GM21619 (cell line): ENCODE measurements at regions not wholly inside any gene's neighbourhood (a gene's known extent, or its start where the extent isn't known, plus 50 kb on each side); places are given as distances from the start of the nearest gene placed in this dataset.
"Not testable (repeated sequence)": the region's sequence is repeated elsewhere in the genome, so short reads cannot be mapped to it uniquely, and the experiment has no call there.

Source experiments
- ATAC-seq: cut with Tn5 transposase; IDR thresholded peaks from one replicate; pipeline ENCODE4 v1.9.1; 2021; ENCODE audit not compliant: unreplicated experiment

DNA sequence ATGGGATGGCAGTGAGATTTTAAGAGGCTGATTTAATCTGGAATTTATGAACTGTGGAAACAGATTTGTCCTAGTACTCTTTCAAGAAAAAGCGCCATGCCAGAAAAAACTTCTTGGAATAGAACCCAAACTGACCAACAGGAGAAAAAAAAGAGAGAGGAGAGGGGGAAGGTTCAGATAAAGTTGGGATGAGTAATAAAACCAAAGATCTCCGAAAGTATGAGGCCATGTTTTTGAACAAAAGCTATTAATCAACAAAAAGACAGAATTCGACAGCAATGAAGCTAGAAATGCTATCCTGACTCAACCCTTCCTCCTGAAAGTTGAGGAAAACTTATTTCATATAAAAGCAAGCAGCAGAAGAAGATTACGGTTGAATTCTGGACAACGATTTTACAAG, 135.5 kb downstream of the CEMIP2 start:
- ATAC-seq, result no peak

DNA sequence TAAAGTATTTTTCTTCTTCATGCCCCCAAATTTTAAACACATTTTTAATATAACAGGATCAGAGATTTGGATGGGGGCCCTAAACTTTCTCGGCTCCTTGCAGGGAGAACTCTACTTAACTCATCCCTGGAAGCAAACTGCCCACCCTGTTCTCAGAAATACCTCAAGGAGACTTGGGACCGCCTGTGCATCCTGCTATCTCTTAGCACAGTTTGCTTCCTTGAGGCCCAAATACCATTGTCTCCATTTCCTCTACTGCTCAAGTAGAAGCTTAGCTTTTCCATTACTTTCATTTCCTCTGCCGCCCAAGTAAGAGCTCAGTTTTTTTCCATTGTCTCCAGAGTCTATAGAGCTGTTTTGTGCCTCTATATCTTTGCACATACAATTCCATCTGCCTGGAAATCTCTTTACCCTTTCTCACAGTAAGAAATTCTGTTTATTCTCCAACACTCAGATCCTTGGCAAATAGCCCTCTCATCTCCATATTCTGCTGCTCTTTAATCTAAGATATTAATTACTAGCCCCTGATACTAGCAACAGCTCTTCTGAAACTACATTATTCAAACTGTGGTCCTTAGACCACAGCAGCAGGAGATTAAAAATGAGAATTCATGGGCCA, 137.8 kb downstream of the CEMIP2 start:
- ATAC-seq, result no peak

DNA sequence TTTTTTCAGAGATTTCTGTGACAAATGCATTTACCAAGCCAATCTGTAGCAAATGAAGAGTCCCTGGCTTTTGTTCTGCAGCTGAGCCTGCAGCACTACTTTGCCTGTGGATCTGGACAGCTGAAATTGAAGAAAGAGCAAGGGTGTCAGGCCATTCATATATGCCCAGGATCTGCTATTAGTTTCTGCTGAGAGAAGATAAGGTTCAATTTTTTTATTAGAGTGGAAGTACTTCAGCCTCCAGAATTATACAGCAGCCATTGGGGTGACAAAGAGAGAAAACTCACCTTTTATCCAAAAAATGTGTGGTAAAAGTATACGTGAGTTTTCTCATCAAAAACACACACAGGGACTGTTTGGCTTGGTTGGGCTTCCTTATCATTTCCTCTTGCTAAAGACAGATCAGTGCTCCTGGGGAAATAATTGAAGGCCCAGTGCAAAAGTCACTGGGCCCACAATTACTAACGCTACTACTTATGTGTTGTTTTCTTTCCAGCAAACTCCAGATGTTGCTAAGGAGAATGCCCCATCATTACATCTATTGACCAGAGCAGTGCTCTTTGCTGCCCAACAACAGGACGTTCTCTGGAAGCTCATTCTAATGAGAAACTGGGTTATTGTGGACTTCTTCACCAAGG, 138.6 kb downstream of the CEMIP2 start:
- ATAC-seq, result no peak

DNA sequence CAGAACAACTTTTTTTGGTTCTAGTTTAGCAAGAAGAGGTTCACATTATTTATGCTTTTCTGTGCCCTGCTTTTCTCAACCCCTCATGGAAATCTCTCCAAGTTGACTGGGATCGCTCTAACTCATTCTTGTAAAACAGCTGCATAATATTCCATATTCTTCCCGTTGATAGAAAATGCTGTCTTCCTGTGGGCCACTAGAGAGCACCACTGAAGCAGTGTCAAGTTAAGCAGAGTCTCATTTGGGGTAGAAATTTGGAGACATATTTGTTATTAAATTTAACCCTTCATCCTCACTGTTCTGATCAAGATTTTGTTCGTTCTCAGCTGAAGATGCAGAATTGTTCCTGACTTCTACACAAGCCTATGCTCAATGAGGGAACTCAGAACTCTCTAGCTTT, 140.1 kb downstream of the CEMIP2 start:
- no peak for ATAC-seq

DNA sequence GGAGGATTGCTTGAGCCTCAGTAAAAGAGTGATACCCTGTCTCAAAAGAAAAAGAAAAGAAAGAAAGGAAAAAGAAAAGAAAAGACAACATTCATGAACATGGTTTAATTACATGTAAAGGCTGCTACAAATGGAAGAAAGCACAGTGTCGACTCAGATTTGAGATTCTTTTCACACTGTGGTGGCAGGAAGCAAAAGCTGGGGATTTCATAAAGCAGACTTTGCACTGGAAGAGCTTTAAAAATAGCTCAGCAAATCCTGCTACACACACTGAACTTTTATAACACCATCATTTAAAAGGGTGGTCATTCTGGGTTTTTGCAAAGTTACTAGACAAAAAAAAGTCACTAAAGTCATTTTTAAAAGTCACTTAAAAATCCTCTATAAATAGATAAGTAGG, 140.8 kb downstream of the CEMIP2 start:
- ATAC-seq, result no peak

DNA sequence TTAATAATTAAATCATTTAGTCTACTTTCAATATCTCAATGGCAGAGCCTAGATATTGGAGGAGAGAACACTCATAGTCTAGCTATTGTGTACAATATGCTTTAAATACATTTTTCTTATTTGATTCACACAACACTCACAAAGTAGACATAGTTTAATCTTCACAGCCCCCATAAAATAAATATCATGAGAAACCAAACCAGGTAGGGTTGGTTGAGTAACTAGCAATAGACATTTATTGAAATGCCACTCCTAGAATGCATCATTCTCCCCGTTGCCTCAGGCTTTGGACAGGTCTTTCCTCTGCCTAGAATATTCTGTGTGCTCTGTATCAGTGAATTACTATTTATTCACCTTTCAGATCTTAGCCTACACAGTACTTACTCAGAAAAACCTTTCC, 141.9 kb downstream of the CEMIP2 start:
- no peak for ATAC-seq

DNA sequence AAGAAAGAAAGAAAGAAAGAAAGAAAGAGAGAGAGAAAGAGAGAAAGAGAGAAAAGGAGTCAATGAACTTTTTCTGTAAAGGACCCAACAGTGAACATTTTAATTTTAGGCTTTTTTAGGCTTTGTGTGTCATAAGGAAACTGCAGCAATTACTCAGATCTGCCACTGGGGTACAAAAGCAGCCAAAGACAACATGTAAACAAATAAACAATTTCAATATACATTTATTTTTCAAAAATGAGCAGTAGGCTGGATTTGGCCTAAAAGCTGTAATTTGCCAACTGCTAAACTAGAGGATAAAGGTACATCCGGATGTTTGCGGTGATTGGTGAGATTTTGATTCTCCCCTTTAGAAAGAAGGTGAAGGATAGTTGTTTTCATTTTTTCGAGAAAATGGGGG, 143.6 kb downstream of the CEMIP2 start:
- no peak for ATAC-seq

DNA sequence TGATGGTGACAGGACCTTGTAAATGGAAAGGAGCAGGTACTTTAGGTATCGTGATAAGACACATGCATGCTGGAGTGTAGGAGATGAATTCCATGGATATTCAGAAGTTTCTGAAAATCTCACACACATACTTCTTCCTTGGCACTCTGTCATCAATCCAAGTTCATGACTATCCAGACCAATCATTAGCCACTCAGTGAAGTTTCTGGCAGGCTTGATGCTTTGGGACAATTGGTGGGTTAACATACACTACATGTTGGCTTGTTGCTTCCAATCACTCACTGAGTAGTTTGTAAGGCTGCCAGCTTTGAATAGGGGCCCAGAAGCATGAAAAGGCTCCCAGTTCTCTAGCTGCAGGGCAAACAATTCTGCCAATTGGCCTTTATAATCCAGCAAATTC, 147.6 kb downstream of the CEMIP2 start:
- no peak for ATAC-seq

DNA sequence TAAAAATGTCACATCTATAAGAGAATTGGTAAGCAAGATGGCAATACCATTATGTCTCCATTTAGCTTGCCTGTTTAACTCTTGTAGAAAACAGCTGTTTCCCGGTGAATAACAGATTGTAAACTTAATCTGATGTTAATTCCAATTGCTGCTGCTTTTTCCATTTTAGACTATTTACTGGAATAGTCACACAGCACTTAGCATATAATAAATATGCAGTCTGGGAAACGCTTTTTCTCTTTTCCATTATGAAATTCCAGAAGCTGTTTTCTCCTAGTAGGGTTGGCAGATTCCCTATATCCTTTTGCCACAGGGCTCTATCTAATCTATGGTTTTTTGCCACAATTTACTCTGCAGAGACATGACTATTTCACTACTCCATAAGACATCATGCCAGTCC, 148.0 kb downstream of the CEMIP2 start:
- no peak for ATAC-seq

DNA sequence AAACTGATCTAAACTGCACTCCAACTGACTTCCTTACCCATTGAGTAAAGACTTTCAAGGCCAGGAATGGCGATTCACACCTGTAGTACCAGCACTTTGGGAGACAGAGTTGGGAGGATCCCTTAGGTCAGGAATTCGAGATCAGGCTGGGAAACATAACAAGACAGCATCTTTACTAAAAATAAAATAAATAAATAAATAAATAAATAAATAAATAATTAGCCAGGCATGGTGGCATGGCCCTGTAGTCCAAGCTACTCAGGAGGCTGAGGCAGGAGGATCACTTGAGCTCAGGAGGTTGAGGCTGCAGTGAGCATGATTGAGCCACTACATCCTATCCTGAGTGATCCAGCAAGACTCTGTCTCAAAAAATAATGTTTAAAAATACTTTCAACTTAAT, 148.4 kb downstream of the CEMIP2 start:
- ATAC-seq, result no peak

DNA sequence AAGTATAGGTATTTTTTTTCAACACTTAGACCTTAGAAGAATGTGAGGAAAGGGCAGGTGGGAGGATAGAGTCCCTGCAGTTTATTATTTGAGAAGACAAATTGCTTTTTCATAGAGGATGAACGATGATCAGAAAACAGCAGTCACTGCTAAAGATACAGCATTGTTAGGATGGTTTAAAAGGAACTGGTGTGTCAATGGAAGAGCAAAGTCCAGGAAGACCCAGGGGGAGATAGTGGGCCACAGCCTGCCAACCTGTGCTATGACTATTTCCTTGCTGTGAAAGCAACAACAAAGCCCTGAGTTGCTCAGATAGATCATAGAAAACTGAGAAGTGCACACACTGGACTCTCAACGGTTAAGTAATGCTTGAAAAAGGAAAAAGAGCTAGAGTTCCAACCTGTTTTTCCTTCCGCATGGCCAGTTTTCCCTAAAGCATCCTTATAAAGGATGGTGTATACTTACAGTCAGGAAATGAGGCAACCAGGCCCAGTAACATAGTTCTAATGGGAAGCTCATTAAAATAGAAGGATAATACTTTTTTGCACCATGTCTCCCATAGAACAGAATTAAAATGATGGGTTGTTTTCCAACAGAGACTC, 153.8 kb downstream of the CEMIP2 start:
- ATAC-seq, result no peak

DNA sequence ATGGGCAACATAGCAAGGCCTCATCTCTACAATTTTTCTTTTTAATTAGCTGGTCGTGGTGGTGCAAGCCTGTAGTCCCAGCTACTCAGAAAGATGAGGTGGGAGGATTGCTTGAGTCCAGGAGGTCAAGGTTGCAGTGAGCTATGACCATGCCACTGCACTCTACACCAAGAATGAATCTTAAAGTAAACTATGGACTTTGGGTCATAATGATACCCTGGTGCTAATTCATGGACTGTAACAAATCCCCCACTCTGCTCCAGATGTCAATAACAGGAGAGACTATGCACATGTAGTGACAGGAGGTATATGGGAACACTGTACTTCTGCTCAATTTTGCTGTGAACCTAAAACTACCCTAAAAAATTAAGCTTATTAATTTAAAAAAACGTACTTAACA, 155.4 kb downstream of the CEMIP2 start:
- no peak for ATAC-seq

DNA sequence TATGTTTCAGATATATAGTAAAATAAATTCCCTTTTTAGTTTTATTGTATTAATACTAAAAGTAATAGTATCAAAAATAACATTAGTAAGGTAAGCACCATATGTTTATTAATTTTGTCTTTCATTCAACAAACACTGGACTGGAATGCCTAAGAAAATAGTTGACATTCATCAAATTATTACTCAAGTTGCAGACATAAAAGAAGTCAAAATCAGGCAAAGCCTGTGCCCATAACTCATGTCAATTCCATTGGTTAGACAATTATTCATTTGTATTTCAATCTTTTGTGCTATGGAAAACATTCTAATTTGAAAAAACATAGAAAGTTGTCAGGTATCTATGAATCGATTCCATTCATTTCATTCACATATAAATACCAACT, 158.9 kb downstream of the CEMIP2 start:
- no peak for ATAC-seq

DNA sequence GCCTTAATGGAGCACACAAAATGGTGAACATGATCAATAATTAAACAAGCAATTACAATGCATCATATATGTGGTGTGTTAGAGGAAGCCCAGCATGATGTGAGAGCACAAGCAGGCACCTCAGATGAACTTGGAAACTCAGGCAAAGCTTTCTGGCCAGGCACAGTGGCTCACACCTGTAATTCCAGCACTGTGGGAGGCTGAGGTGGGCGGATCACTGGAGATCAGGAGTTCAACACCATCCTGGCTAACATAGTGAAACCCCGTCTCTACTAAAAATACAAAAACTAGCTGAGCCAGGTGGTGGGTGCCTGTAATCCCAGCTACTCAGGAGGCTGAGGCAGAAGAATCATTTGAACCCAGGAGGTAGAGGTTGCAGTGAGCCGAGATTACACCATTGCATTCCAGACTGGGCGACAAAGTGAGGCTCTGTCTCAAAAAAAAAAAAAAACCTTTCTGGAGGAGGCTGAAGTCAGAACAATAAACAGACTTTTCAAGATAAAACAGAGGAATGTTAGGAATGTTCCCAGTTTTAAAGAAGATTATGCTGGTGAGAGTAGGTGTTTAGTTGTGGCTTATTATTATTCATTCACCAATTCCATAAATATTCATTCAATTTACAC, 159.4 kb downstream of the CEMIP2 start:
- no peak for ATAC-seq

DNA sequence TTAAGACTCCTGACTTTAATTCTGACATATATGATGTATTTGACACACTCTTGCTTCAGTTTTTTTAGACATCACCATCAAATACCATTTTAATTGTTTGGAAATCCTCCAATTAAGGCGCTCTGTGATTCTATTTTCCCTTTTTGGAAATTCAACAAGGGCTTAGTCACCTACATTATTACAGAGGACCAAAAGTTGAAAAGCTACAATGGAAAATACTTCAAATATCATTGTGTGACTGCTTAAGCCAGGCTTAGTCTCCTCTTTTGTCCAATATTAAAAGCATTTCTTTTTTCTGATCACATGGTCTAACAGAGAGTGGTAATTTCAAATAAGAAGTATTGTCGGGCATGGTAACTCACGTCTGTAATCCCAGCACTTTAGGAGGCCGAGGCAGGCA, 160.3 kb downstream of the CEMIP2 start:
- no peak for ATAC-seq

DNA sequence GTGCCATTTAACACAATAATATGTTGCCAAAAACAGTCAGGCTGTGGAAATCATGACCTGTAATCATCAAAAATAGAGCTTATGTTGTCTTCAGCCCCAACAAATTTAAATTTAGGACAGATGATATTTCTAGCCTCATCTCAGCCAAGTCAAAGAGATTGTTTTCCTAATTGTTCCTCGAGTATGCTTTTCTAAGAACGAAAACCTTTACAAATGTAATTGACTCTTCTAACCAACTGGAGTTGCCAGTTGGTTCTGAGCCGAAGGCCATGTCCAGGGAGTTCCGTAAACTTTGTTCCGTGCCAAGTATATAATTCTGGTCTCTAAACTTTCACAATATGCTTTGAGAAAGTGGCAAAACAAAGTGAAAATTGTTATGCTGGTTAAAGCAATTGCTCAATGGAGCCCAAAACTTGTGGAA, 160.8 kb downstream of the CEMIP2 start:
- ATAC-seq, result no peak

DNA sequence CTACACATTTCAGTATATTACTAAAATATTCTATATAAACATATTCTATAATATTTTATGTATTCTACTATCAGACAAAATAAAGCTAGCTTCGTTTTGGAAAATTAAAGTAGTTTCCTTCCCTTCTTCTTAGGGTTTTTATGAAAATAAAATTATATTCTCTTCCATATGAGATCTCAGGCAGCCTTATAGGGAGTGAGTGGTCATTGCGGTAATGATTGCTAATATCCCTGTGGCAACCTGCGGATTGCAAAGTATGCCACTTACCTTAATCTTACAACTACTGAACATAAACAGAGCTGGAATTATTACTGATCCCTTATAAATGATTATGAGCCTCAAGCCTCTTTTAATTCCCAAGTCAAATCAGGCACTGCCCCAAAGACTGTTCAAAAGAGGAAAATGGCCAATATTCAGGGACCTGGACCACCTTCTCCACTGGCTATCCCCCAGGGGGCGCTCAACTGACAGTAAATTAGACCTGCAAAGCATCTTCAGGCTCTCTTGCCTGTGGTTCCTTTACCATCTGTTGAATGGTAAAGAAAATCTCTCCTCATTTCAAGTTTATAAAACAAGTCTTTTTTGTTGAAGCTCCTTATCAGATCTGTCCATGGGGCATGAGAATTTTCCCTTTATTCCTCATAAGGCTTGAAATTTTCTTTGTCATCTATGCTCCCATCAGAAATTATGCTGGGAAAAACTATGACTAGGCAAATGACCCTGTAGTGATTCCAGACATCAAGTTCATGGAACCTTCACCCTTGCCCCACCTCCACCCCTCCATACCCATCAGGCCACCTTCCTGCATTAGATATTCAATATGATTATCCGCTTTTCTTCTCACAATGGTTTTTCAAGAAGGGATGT, 163.9 kb downstream of the CEMIP2 start:
- peak; percentile 84 for ATAC-seq

DNA sequence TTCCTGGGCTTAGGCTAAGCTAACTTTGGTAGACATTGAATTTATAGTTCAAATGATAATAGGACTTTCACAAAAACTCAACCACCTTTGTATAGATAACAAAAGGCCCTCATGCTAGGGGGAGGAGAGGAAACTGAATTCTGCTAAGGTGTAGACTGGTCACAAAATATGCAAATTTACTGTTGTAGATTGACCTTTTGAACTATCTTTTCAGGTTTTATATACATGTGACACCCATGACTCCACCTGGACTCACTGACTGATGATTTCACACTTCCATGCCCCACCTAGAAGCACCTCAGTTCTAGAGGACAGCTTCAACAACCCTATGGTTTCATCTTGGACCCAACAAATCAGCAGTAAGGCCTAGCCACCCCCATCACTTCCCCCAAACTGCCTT, 165.7 kb downstream of the CEMIP2 start:
- ATAC-seq, result no peak

DNA sequence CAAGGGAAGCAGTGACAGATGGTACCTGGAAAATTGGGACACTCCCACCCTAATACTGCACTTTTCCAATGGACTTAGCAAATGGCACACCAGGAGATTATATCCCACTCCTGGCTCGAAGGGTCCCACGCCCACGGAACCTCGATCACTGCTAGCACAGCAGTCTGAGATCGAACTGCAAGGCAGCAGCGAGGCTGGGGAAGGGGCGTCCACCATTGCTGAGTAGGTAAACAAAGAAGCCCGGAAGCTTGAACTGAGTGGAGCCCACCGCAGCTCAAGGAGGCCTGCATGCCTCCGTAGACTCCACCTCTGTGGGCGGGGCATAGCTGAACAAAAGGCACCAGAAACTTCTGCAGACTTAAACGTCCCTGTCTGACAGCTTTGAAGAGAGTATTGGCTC, 172.6 kb downstream of the CEMIP2 start:
- ATAC-seq, result not testable (repeated sequence)

DNA sequence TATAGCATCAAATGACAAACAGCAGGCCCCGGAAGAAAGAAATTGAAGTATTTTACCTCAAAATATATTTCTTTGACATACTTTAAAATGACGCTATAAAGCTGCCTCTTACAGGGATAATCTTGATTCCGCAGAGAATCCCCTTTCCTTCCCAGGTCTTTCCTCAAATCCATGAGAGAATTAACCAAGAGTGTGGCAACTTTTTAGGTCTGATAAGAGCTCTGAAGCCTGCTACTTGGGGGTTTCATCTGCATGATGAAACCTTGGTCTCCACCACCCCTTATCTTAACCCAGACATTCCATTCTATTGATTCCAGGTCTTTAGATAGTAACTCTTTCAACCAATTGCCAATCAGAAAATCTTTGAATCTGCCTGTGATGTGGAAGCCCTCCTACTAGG, 173.8 kb downstream of the CEMIP2 start:
- no peak for ATAC-seq

DNA sequence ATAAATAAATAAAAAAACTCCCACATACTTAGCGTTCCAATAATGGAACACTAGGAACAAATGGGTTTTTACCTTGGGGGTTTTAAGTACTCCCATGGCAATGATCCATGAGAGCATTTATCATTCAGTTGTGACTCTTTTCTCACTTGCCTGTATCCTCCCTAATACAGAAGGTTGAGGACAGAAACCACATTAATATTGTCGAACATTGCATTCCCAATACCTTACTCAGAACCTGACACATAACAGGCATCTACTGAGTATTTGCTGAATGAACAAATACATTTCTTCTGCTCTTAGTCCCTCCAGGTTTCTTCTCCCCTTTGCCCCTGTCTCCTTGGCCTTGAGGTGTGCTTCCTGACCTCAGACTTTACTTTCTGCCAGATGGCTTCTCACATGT, 175.9 kb downstream of the CEMIP2 start:
- no peak for ATAC-seq
